ENCODE measurements at regions not wholly inside any gene's neighbourhood (a gene's known extent, or its start where the extent isn't known, plus 50 kb on each side); places are given as distances from the start of the nearest gene placed in this dataset.
"Not testable (repeated sequence)": the region's sequence is repeated elsewhere in the genome, so short reads cannot be mapped to it uniquely, and the experiment has no call there.

DNA sequence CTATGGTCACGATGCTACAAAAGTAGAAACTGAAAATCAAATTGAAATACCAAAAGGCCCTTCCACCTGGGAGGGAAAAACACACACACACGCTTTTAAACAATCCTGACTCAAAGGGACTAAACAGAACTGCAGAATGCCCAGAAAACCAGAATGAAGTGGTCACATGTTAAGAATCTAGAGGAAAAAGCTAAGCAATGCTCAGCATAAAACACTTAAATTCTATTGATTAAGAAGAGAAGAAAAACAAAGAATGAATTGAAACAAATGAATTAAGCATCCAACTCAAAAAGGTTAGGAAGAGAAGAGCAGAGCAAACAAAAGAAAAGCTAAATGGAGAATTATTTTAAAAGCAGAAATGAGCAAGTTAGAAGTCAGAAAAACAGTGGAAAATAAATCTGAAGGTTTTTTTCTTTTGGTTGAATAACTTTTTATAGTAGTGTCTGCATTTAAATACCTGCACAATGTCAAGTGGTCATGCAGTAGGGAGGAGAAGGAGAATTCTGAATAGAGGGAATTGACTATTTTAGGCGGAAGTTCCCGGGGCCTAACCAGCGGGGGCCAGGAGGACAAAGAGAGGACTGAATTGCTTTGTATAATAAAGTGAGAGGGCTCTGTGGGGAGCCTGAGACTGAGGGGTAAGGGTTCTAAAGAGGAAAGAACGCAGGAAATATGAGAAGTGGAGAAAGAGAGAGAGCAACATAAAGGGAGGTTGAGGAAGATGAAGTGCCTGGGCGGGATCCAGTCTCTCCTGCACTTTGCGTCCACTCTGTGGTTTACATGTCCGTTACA lies 146.8 kb downstream of the ATPSCKMT start:
- POLR2A ChIA-PET: interaction anchor here (0.7 kb wide), 1 partner anchor 16 kb away, joined by 7 read pairs; no protein-coding TSS in a partner anchor
- intact Hi-C loops (cut with micrococcal nuclease; ENCODE audit: unreplicated experiment): no loop called here
- Histone ChIP-seq H3K4me3 (ENCODE audit: low read depth, low read length, poor library complexity, severe bottlenecking) (no peak overlapping the region), H3K79me2 (ENCODE audit: insufficient read depth, low read depth, low read length) (no peaks in the 10 kb centered on the region), H3K9me3 (ENCODE audit: low read length) (no peaks in the 10 kb centered on the region), H3K27ac (ENCODE audit: low read depth, low read length, poor library complexity, severe bottlenecking) (no peak overlapping the region), H3K9me2 (ENCODE audit: insufficient read depth, low read length) (no peaks in the 10 kb centered on the region), H3K36me3 (ENCODE audit: insufficient read depth, low read length) (no peaks in the 10 kb centered on the region), H2AFZ (ENCODE audit: low read length) (no peak overlapping the region), H3K4me2 (ENCODE audit: low read length) (no peak overlapping the region), H4K20me1 (ENCODE audit: insufficient read depth, low read length) (no peaks in the 10 kb centered on the region), H3K4me1 (ENCODE audit: insufficient read depth, low read length, poor library complexity, severe bottlenecking) (no peaks in the 10 kb centered on the region)
- CTCF ChIA-PET (ENCODE audit: unreplicated experiment): no interaction called here
- no peak for TF ChIP-seq EZH2phosphoT487 (IDR thresholded peaks at IDR 0.05; ENCODE audit: borderline replicate concordance, low read depth, low read length)
- no peak for DNase-seq (ENCODE audit: low spot score)
- BruUV-seq (replicated peaks): no TSS peak

DNA sequence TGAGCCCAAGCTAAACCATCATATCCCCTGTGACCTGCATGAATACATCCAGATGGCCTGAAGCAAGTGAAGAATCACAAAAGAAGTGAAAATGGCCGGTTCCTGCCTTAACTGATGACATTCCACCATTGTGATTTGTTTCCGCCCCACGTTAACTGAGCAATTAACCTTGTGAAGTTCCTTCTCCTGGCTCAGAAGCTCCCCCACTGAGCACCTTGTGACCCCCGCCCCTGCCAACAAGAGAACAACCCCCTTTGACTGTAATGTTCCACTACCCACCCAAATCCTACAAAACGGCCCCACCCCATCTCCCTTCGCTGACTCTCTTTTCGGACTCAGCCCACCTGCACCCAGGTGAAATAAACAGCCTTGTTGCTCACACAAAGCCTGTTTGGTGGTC lies 147.5 kb downstream of the ATPSCKMT start:
- H3K9me2 ChIP-seq (ENCODE audit: insufficient read depth, low read length); H3K27ac ChIP-seq (ENCODE audit: low read depth, low read length, poor library complexity, severe bottlenecking); DNase-seq (ENCODE audit: low spot score); CTCF ChIA-PET (ENCODE audit: unreplicated experiment); H3K4me2 ChIP-seq (ENCODE audit: low read length); H4K20me1 ChIP-seq (ENCODE audit: insufficient read depth, low read length); BruUV-seq (replicated peaks); intact Hi-C loops (cut with micrococcal nuclease; ENCODE audit: unreplicated experiment); H3K4me3 ChIP-seq (ENCODE audit: low read depth, low read length, poor library complexity, severe bottlenecking); H3K4me1 ChIP-seq (ENCODE audit: insufficient read depth, low read length, poor library complexity, severe bottlenecking); H2AFZ ChIP-seq (ENCODE audit: low read length); H3K79me2 ChIP-seq (ENCODE audit: insufficient read depth, low read depth, low read length); H3K36me3 ChIP-seq (ENCODE audit: insufficient read depth, low read length); H3K9me3 ChIP-seq (ENCODE audit: low read length): not testable (repeated sequence)
- POLR2A ChIA-PET: interaction anchor here (0.7 kb wide), 1 partner anchor 117 kb away, joined by 3 read pairs; no protein-coding TSS in a partner anchor

GRCh38 chr5:10099548-10099947 lies 150.1 kb downstream of the ATPSCKMT start:
- Histone ChIP-seq H3K4me1 (ENCODE audit: insufficient read depth, low read length, poor library complexity, severe bottlenecking) (no peaks in the 10 kb centered on the region), H2AFZ (ENCODE audit: low read length) (no peak overlapping the region), H3K9me2 (ENCODE audit: insufficient read depth, low read length) (no peaks in the 10 kb centered on the region), H3K79me2 (ENCODE audit: insufficient read depth, low read depth, low read length) (no peaks in the 10 kb centered on the region), H3K4me3 (ENCODE audit: low read depth, low read length, poor library complexity, severe bottlenecking) (no peak overlapping the region), H3K36me3 (ENCODE audit: insufficient read depth, low read length) (no peaks in the 10 kb centered on the region), H3K4me2 (ENCODE audit: low read length) (no peak overlapping the region), H3K9me3 (ENCODE audit: low read length) (no peaks in the 10 kb centered on the region), H4K20me1 (ENCODE audit: insufficient read depth, low read length) (no peaks in the 10 kb centered on the region), H3K27ac (ENCODE audit: low read depth, low read length, poor library complexity, severe bottlenecking) (no peak overlapping the region)
- ChIA-PET CTCF (ENCODE audit: unreplicated experiment) (no interaction called here), POLR2A (no interaction called here)
- DNase-seq (ENCODE audit: low spot score): no peak
- no peak for TF ChIP-seq EZH2phosphoT487 (IDR thresholded peaks at IDR 0.05; ENCODE audit: borderline replicate concordance, low read depth, low read length)
- TF ChIP-seq, protein P1, sequence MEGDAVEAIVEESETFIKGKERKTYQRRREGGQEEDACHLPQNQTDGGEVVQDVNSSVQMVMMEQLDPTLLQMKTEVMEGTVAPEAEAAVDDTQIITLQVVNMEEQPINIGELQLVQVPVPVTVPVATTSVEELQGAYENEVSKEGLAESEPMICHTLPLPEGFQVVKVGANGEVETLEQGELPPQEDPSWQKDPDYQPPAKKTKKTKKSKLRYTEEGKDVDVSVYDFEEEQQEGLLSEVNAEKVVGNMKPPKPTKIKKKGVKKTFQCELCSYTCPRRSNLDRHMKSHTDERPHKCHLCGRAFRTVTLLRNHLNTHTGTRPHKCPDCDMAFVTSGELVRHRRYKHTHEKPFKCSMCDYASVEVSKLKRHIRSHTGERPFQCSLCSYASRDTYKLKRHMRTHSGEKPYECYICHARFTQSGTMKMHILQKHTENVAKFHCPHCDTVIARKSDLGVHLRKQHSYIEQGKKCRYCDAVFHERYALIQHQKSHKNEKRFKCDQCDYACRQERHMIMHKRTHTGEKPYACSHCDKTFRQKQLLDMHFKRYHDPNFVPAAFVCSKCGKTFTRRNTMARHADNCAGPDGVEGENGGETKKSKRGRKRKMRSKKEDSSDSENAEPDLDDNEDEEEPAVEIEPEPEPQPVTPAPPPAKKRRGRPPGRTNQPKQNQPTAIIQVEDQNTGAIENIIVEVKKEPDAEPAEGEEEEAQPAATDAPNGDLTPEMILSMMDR (conservative IDR thresholded peaks at IDR 0.05; ENCODE audit: low read length): no peak
- no TSS peak for BruUV-seq (replicated peaks)
- intact Hi-C loops (cut with micrococcal nuclease; ENCODE audit: unreplicated experiment): no loop called here
